B cell (primary cell): ENCODE measurements at regions not wholly inside any gene's neighbourhood (a gene's known extent, or its start where the extent isn't known, plus 50 kb on each side); places are given as distances from the start of the nearest gene placed in this dataset.

Experiments
- ATAC-seq: fragments of 200-7000 bp; cut with Tn5 transposase; one replicate; pipeline ENCODE4 v1.10.0; 2021; ENCODE audit warnings: low read depth, mild to moderate bottlenecking, moderate number of reproducible peaks, moderate library complexity
- CTCF ChIA-PET: fragments of 350-600 bp; sonication (Branson Sonifier 250); formaldehyde crosslinking; loops from one replicate; lab custom pipeline; 2021; ENCODE audit warnings: antibody characterized with exemption, inconsistent platforms; lab: Charles Lee
- POLR2A ChIA-PET: fragments of 350-600 bp; sonication (Branson Sonifier 250); formaldehyde crosslinking; loops from one replicate; lab custom pipeline; 2021; ENCODE audit warnings: antibody characterized with exemption; lab: Charles Lee
- DNase-seq: peaks from one replicate; pipeline ENCODE4 v3.0.0; 2013
- H2AFZ ChIP-seq: 2 replicates; pipeline ENCODE4 v1.6.1; 2012; ENCODE audit warnings: mild to moderate bottlenecking, low read depth, low read length; ENCODE audit not compliant: insufficient read depth, poor library complexity, severe bottlenecking
- H3K27ac ChIP-seq, 2 donors: 1 replicate in 1 of 2; 2 replicates in 1 of 2; pipeline ENCODE4 v1.5.1; 2012 to 2013; ENCODE audit warnings: low read length in 2 of 2, mild to moderate bottlenecking in 2 of 2, moderate library complexity in 1 of 2
- H3K27me3 ChIP-seq, 4 experiments: fragments of 200-600 bp in 1 of 4; sonication (generic) in 1 of 4; replicated peaks in 1 of 4; 1 replicate in 2 of 4; 2 replicates in 2 of 4; pipeline versions ENCODE4 v1.6.1 to v1.7.0; 2013 to 2016; ENCODE audit warnings: low read length in 3 of 4, mild to moderate bottlenecking in 2 of 4, mixed read lengths in 1 of 4, moderate library complexity in 1 of 4; ENCODE audit not compliant: insufficient read depth in 4 of 4, control insufficient read depth in 3 of 4; ENCODE audit errors: control extremely low read depth in 1 of 4
- H3K36me3 ChIP-seq, 2 experiments: replicated peaks in 1 of 2; 1 replicate in 1 of 2; 2 replicates in 1 of 2; pipeline versions ENCODE4 v1.6.1 to v1.7.1; 2013; ENCODE audit warnings: low read length in 1 of 2; ENCODE audit not compliant: insufficient read depth in 2 of 2, control insufficient read depth in 1 of 2; ENCODE audit errors: control extremely low read depth in 1 of 2, extremely low read depth in 1 of 2
- H3K4me1 ChIP-seq, 2 donors: fragments of 200-600 bp in 1 of 2; sonication (generic) in 1 of 2; 1 replicate in 1 of 2; 2 replicates in 1 of 2; pipeline versions ENCODE4 v1.5.1 to v1.6.1; 2013 to 2017; ENCODE audit warnings: low read length in 2 of 2; ENCODE audit not compliant: control insufficient read depth in 2 of 2, insufficient read depth in 2 of 2
- H3K4me2 ChIP-seq: replicated peaks from 2 replicates; pipeline ENCODE3; 2012; ENCODE audit warnings: mild to moderate bottlenecking, low read depth, low read length; ENCODE audit not compliant: poor library complexity, severe bottlenecking
- H3K4me3 ChIP-seq, 5 experiments: fragments of 200-600 bp in 1 of 5; sonication (generic) in 1 of 5; 1 replicate in 3 of 5; 2 replicates in 2 of 5; pipeline versions ENCODE4 v1.5.1 to v1.7.0; 2011 to 2016; ENCODE audit warnings: low read length in 4 of 5, mild to moderate bottlenecking in 4 of 5, low read depth in 2 of 5, control low read depth in 1 of 5, moderate library complexity in 1 of 5; ENCODE audit not compliant: insufficient read depth in 1 of 5; ENCODE audit errors: control extremely low read depth in 1 of 5, extremely low read depth in 1 of 5
- H3K79me2 ChIP-seq: fragments of 200-600 bp; sonication (generic); one replicate; pipeline ENCODE4 v1.6.0; 2016; ENCODE audit warnings: low read length; ENCODE audit not compliant: control insufficient read depth, insufficient read depth
- H3K9ac ChIP-seq: fragments of 200-600 bp; sonication (generic); 2 replicates; pipeline ENCODE4 v1.6.1; 2017; ENCODE audit warnings: mild to moderate bottlenecking, low read length, moderate library complexity
- H3K9me3 ChIP-seq, 3 donors: one replicate each; pipeline versions ENCODE4 v1.6.1 to v1.7.1; 2013; ENCODE audit warnings: low read length in 2 of 3; ENCODE audit not compliant: control insufficient read depth in 2 of 3, insufficient read depth in 1 of 3; ENCODE audit errors: control extremely low read depth in 1 of 3
- H4K20me1 ChIP-seq: 2 replicates; pipeline ENCODE4 v1.6.0; 2012; ENCODE audit warnings: mild to moderate bottlenecking, low read length; ENCODE audit not compliant: insufficient read depth, control insufficient read depth, poor library complexity, severe bottlenecking
- H3K27ac Mint-ChIP-seq: one replicate; pipeline ENCODE4 v1.8.0; 2021; ENCODE audit warnings: mixed read lengths
- H3K27me3 Mint-ChIP-seq: one replicate; pipeline ENCODE4 v1.8.0; 2021; ENCODE audit warnings: mixed read lengths
- H3K4me1 Mint-ChIP-seq: one replicate; pipeline ENCODE4 v1.8.0; 2021; ENCODE audit warnings: mixed read lengths
- H3K4me3 Mint-ChIP-seq: one replicate; pipeline ENCODE4 v1.8.0; 2021; ENCODE audit warnings: mixed read lengths
- H3K9me3 Mint-ChIP-seq: one replicate; pipeline ENCODE4 v1.8.0; 2022; ENCODE audit warnings: mixed read lengths; ENCODE audit not compliant: insufficient read depth
- CTCF ChIP-seq: fragments of 200-600 bp; IDR thresholded peaks from one replicate; pipeline ENCODE4 v1.8.0; 2022; ENCODE audit warnings: antibody characterized with exemption, mild to moderate bottlenecking
- EZH2 ChIP-seq: IDR thresholded peaks from 2 replicates; pipeline ENCODE4 v1.6.1; 2012; ENCODE audit warnings: borderline replicate concordance, low read depth, mild to moderate bottlenecking, moderate library complexity, low read length; ENCODE audit not compliant: insufficient read depth, poor library complexity, severe bottlenecking
- WGBS: methylation state at CpG from one replicate; pipeline ENCODE4 v1.1.5; 2013; ENCODE audit warnings: missing lambda C conversion rate; ENCODE audit not compliant: insufficient coverage; 5-methylcytosine and 5-hydroxymethylcytosine counted together
- intact Hi-C: fragments of 100-400 bp; cut with micrococcal nuclease; formaldehyde crosslinking; loops from one replicate; pipeline ENCODE4 v1.10.0; 2022

- no peak overlapping the region for H2AFZ ChIP-seq
- no peak overlapping the region for H3K27ac Mint-ChIP-seq
- no peaks in the 10 kb centered on the region for H3K36me3 ChIP-seq
- intact Hi-C loops = no loop called here
- H3K27me3 ChIP-seq = no peaks in the 10 kb centered on the region
- TF ChIP-seq EZH2 (no peak), CTCF (no peak)
- H3K27ac ChIP-seq = no peak overlapping the region
- no peak overlapping the region for H3K4me2 ChIP-seq
- H3K9ac ChIP-seq = no peak overlapping the region
- peaks cover 0 to 2% (median 0%) of the 10 kb centered on the region in 3 donors for H3K9me3 ChIP-seq
- H3K4me3 Mint-ChIP-seq = no peak overlapping the region
- no peaks in the 10 kb centered on the region for H3K4me1 Mint-ChIP-seq
- no peaks in the 10 kb centered on the region for H4K20me1 ChIP-seq
- H3K9me3 Mint-ChIP-seq = no peaks in the 10 kb centered on the region
- WGBS = no CpG with 5 or more reads among the region's 4 CpGs
- no peaks in the 10 kb centered on the region for H3K4me1 ChIP-seq
- DNase-seq (no peak), ATAC-seq (no peak)
- H3K27me3 Mint-ChIP-seq = no peaks in the 10 kb centered on the region
- no peak overlapping the region for H3K4me3 ChIP-seq
- H3K79me2 ChIP-seq = no peaks in the 10 kb centered on the region
- POLR2A ChIA-PET = no interaction called here
- CTCF ChIA-PET = no interaction called here
Observed at GRCh38 chr6:141580131-141580530, 552.6 kb upstream of the GJE1 start.

GRCh38 chr6:141576751-141577150 is 556.0 kb upstream of the GJE1 start:
- CTCF ChIA-PET = interaction anchor here (0.8 kb wide), 1 partner anchor 14 kb away, joined by 4 read pairs; no protein-coding TSS in a partner anchor
- no peak for ATAC-seq
- no peak overlapping the region for H3K27ac ChIP-seq
- H4K20me1 ChIP-seq = no peaks in the 10 kb centered on the region
- no peak overlapping the region for H3K4me2 ChIP-seq
- no peak overlapping the region for H3K27ac Mint-ChIP-seq
- no peak overlapping the region for H3K9ac ChIP-seq
- no peaks in the 10 kb centered on the region for H3K27me3 Mint-ChIP-seq
- TF ChIP-seq EZH2 (no peak), CTCF (no peak)
- intact Hi-C loops = loop anchor here (1.0 kb wide), 1 partner anchor 14 kb away; no protein-coding TSS in a partner anchor
- no peak for DNase-seq
- no peak overlapping the region for H3K4me3 Mint-ChIP-seq
- H3K27me3 ChIP-seq = no peaks in the 10 kb centered on the region
- no peaks in the 10 kb centered on the region for H3K4me1 ChIP-seq
- no peak overlapping the region for H2AFZ ChIP-seq
- no peak overlapping the region for H3K4me3 ChIP-seq
- H3K4me1 Mint-ChIP-seq = no peaks in the 10 kb centered on the region
- POLR2A ChIA-PET = no interaction called here
- H3K36me3 ChIP-seq = no peaks in the 10 kb centered on the region
- H3K79me2 ChIP-seq = no peaks in the 10 kb centered on the region
- peaks cover 0 to 2% (median 0%) of the 10 kb centered on the region in 3 donors for H3K9me3 ChIP-seq
- H3K9me3 Mint-ChIP-seq = no peaks in the 10 kb centered on the region
